ENCODE measurements at regions not wholly inside any gene's neighbourhood (a gene's known extent, or its start where the extent isn't known, plus 50 kb on each side); places are given as distances from the start of the nearest gene placed in this dataset.

DNA sequence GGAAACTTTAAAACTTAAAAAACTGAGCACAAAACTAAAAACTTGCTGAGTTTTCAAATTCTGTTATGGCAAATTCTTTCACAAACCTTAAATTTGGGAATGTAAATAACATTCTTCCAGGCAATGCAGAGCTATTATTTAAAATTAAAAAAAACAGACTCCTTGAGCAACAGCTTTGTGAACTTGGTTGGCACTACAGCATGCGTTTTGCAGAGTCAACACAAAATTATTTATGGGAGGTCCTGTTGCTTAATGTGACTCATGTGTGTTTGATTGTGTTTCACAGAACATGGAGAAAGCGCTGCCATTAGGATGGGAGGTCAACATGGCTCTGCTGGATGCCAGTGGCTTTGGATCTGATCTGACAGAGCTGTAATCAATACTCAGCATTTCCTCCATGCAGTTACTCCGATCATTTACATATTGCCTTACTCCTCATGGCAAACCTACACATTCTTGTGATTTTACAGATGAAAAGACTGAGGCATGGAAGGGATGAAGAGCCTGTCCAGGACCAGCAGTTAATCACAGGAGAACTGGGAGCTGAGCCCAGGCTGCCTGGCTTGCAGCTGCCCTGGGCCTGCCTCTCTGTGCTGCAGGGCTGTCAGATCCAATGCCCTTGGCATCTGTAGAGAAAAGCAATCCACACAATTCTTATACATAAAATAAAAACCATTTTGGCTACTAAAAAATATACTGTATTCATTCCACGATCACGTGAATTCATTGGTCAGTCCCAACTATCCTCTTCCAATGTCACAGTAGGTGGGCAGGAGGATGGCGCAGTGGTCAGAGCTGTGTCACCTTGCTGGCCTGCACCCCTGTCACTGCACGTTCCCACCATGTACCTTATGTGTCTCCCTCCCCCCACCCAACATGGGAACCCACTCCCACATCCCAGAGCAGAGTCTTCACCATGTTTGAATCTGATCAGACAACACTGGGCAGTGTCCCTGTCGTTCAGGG is 200.9 kb downstream of the CXCL12 start:
- H3K36me3 ChIP-seq = no peaks in the 10 kb centered on the region
- H3K4me3 ChIP-seq (ENCODE audit: low read depth, low read length) = no peak overlapping the region
- H3K27ac ChIP-seq = no peak overlapping the region
- no peaks in the 10 kb centered on the region for H3K9me3 ChIP-seq (ENCODE audit: severe bottlenecking)
- TF ChIP-seq, protein P1, sequence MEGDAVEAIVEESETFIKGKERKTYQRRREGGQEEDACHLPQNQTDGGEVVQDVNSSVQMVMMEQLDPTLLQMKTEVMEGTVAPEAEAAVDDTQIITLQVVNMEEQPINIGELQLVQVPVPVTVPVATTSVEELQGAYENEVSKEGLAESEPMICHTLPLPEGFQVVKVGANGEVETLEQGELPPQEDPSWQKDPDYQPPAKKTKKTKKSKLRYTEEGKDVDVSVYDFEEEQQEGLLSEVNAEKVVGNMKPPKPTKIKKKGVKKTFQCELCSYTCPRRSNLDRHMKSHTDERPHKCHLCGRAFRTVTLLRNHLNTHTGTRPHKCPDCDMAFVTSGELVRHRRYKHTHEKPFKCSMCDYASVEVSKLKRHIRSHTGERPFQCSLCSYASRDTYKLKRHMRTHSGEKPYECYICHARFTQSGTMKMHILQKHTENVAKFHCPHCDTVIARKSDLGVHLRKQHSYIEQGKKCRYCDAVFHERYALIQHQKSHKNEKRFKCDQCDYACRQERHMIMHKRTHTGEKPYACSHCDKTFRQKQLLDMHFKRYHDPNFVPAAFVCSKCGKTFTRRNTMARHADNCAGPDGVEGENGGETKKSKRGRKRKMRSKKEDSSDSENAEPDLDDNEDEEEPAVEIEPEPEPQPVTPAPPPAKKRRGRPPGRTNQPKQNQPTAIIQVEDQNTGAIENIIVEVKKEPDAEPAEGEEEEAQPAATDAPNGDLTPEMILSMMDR (IDR thresholded peaks at IDR 0.05; ENCODE audit: low read depth, low read length) = no peak
- DNase-seq = no peak
- H3K27me3 ChIP-seq (ENCODE audit: insufficient read depth, low read depth, severe bottlenecking) = peaks cover 2% of the 10 kb centered on the region

DNA sequence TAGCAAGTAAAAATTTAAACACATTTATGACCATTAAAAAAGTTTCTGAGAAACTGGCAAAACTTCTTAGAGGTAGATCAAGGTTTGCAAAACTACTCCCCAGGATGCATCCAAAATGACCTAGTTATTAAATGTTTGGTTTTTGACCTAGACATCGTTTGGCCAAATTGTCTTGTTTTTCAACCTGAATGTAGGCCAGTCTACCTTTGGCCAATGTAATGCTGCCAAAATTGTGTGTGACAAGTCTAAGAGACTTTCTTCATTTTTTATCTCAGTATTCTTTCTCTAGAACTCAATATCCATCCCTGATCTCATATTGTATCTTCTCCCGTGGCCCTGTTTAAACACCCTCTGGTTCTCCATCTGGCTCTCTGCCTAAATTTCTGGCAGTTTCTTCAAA is 202.0 kb downstream of the CXCL12 start:
- no peak overlapping the region for H3K27ac ChIP-seq
- peaks cover under 1% of the 10 kb centered on the region for H3K27me3 ChIP-seq (ENCODE audit: insufficient read depth, low read depth, severe bottlenecking)
- no peaks in the 10 kb centered on the region for H3K9me3 ChIP-seq (ENCODE audit: severe bottlenecking)
- TF ChIP-seq, protein P1 (IDR thresholded peaks at IDR 0.05; ENCODE audit: low read depth, low read length) = no peak
- H3K4me3 ChIP-seq (ENCODE audit: low read depth, low read length) = no peak overlapping the region
- DNase-seq = no peak
- no peaks in the 10 kb centered on the region for H3K36me3 ChIP-seq

DNA sequence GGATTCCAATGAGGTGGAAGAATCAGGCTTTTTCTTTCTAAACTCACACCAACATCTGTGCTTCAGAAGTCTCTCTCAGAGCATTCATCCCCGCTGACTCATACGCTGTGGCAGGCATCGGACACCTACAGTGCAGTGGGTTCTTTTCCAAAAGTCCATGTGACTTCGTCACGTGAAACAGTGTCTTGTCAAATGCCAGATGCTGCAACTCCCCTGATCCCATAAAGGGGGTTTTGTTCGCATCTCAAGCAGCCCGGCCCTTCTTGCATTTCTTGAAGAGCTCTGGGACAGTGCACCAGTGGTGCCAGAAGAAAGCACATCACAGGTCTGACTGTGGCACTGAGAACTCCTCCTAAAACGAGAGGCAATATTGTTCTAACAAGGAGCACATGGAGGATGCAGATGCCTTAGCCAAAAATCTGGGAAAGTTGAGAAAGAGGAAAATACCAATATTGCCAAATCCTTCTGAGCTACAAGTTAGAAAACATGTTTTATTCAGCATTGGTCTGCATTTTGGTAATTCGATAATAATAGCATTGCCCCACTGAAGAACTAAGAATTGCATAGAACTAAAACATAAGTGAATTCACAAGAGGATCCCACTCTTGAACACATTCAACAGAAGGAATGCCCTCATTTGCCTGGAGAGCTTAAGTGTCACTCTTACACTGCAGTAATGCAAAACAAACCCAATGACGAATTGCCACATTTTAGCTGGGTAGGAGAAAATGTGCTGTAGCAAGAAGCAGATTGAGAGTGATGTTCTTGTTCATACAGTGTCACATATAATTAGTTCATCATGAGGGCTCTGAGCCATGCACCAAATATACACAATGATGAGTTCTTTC is 204.4 kb downstream of the CXCL12 start:
- no peaks in the 10 kb centered on the region for H3K9me3 ChIP-seq (ENCODE audit: severe bottlenecking)
- H3K4me3 ChIP-seq (ENCODE audit: low read depth, low read length) = no peak overlapping the region
- no peaks in the 10 kb centered on the region for H3K36me3 ChIP-seq
- DNase-seq = no peak
- TF ChIP-seq, protein P1 (IDR thresholded peaks at IDR 0.05; ENCODE audit: low read depth, low read length) = no peak
- no peaks in the 10 kb centered on the region for H3K27me3 ChIP-seq (ENCODE audit: insufficient read depth, low read depth, severe bottlenecking)
- H3K27ac ChIP-seq = no peak overlapping the region

DNA sequence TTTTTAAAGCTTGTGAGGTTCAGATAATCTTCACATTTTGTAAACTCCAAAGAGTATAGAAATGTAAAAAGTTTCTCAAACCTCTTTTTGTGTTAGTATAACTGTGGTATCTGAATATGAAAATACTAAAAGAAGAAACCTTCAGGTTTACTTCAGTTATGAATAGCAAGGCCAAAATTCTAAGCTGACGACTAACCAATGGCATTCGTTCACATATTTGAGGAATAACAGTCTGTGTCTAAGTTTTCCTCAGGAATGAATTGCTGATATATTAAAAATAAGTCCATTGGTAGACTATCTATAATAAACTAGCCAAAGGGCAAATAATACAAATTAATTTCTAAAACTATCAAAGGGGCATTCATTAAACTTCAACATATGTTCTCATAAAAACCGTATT is 206.0 kb downstream of the CXCL12 start:
- Histone ChIP-seq H3K27me3 (ENCODE audit: insufficient read depth, low read depth, severe bottlenecking) (no peaks in the 10 kb centered on the region), H3K27ac (no peak overlapping the region), H3K4me3 (ENCODE audit: low read depth, low read length) (no peak overlapping the region), H3K36me3 (no peaks in the 10 kb centered on the region), H3K9me3 (ENCODE audit: severe bottlenecking) (no peaks in the 10 kb centered on the region)
- TF ChIP-seq, protein P1 (IDR thresholded peaks at IDR 0.05; ENCODE audit: low read depth, low read length) = no peak
- DNase-seq = no peak

DNA sequence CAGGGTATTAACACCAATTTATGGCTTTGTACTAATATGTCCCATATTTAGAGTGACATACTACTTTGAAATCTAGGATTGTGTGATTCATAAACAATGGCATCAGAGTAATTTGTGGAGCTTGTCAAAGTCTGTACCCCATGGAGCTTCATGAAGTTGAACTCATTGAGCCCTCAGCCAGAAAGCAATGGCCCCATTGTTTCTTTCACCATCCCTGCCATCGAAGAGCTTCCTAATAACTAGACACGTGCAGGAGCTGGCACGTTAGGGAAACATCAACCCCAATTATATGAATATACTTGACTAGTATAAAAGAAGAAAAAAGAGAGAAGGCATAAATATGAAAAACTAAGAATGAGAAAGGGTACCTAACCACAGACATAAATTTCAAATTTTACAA is 206.6 kb downstream of the CXCL12 start:
- no peaks in the 10 kb centered on the region for H3K9me3 ChIP-seq (ENCODE audit: severe bottlenecking)
- TF ChIP-seq, protein P1 (IDR thresholded peaks at IDR 0.05; ENCODE audit: low read depth, low read length) = no peak
- no peaks in the 10 kb centered on the region for H3K36me3 ChIP-seq
- no peak overlapping the region for H3K27ac ChIP-seq
- H3K4me3 ChIP-seq (ENCODE audit: low read depth, low read length) = no peak overlapping the region
- DNase-seq = no peak
- no peaks in the 10 kb centered on the region for H3K27me3 ChIP-seq (ENCODE audit: insufficient read depth, low read depth, severe bottlenecking)

Data from WERI-Rb-1 (cell line).